SU-DHL-6 (cell line): ENCODE measurements at regions not wholly inside any gene's neighbourhood (a gene's known extent, or its start where the extent isn't known, plus 50 kb on each side); places are given as distances from the start of the nearest gene placed in this dataset.
"Not testable (repeated sequence)": the region's sequence is repeated elsewhere in the genome, so short reads cannot be mapped to it uniquely, and the experiment has no call there.

Source experiments
- H2AFZ ChIP-seq: fragments of 200-600 bp; sonication (generic); 2 replicates; pipeline ENCODE4 v1.6.1; 2014; ENCODE audit warnings: low read depth, mild to moderate bottlenecking, moderate library complexity, mixed read lengths, antibody characterized with exemption, low read length; ENCODE audit not compliant: severe bottlenecking
- H3F3A ChIP-seq: fragments of 200-600 bp; shearing (Covaris generic); 2 replicates; pipeline ENCODE4 v1.6.0; 2016; ENCODE audit warnings: antibody characterized with exemption, mild to moderate bottlenecking; ENCODE audit not compliant: insufficient read depth
- H3K27ac ChIP-seq: fragments of 200-600 bp; sonication (generic); 2 replicates; pipeline ENCODE4 v1.5.1; 2016; ENCODE audit warnings: low read depth, mild to moderate bottlenecking, low read length, moderate library complexity, mixed read lengths
- H3K27me3 ChIP-seq: fragments of 200-600 bp; sonication (generic), shearing (Covaris generic); 2 replicates; pipeline ENCODE4 v1.6.0; 2014; ENCODE audit warnings: mild to moderate bottlenecking, low read length
- H3K36me3 ChIP-seq: fragments of 200-600 bp; sonication (generic); 2 replicates; pipeline ENCODE4 v1.6.1; 2014; ENCODE audit warnings: mild to moderate bottlenecking, low read length, mixed read lengths
- H3K4me2 ChIP-seq: fragments of 300-600, 200-600 bp; shearing (Covaris generic), sonication (generic); 2 replicates; pipeline ENCODE4 v1.6.0; 2014; ENCODE audit warnings: low read length, low read depth, mild to moderate bottlenecking; ENCODE audit not compliant: poor library complexity, severe bottlenecking
- H3K4me3 ChIP-seq: fragments of 200-600 bp; sonication (generic); 2 replicates; pipeline ENCODE4 v1.5.1; 2014; ENCODE audit warnings: antibody characterized with exemption, low read length, mild to moderate bottlenecking, mixed read lengths; ENCODE audit not compliant: insufficient read depth, poor library complexity, severe bottlenecking
- H3K79me2 ChIP-seq: fragments of 200-600 bp; sonication (generic); 2 replicates; pipeline ENCODE4 v1.6.1; 2014; ENCODE audit warnings: mild to moderate bottlenecking, low read length, moderate library complexity; ENCODE audit not compliant: insufficient read depth
- H3K9ac ChIP-seq: fragments of 200-600 bp; sonication (generic); 2 replicates; pipeline ENCODE4 v1.7.0; 2014; ENCODE audit warnings: mild to moderate bottlenecking, low read length
- H3K9me2 ChIP-seq: fragments of 200-600 bp; sonication (generic); replicated peaks from 2 replicates; pipeline ENCODE4 v1.6.1; 2014; ENCODE audit warnings: low read length; ENCODE audit not compliant: insufficient read depth
- H3K9me3 ChIP-seq: fragments of 200-600 bp; sonication (generic); 2 replicates; pipeline ENCODE4 v1.6.1; 2014; ENCODE audit warnings: low read length, mixed read lengths; ENCODE audit not compliant: insufficient read depth
- H4K20me1 ChIP-seq: fragments of 200-600 bp; sonication (generic); 2 replicates; pipeline ENCODE4 v1.6.1; 2014; ENCODE audit warnings: low read depth, mild to moderate bottlenecking, antibody characterized with exemption, low read length, moderate library complexity, mixed read lengths
- EZH2phosphoT487 ChIP-seq: fragments of 200-600 bp; sonication (generic), shearing (Covaris generic); conservative IDR thresholded peaks from 2 replicates; pipeline ENCODE4 v1.6.1; 2018; ENCODE audit warnings: mild to moderate bottlenecking, antibody characterized with exemption, low read length, moderate library complexity, mixed read lengths
- TF ChIP-seq, protein P1 (sequence below): fragments of 200-600 bp; sonication (generic); IDR thresholded peaks from one replicate; pipeline ENCODE4 v1.5.1; 2017; ENCODE audit warnings: antibody characterized with exemption, mild to moderate bottlenecking, low read length, moderate library complexity; ENCODE audit not compliant: insufficient read depth, poor library complexity, severe bottlenecking

- H3F3A ChIP-seq, result no peaks in the 10 kb centered on the region
- no peak overlapping the region for H2AFZ ChIP-seq
- H3K9me2 ChIP-seq, result no peaks in the 10 kb centered on the region
- no peak for TF ChIP-seq EZH2phosphoT487
- TF ChIP-seq, protein P1, sequence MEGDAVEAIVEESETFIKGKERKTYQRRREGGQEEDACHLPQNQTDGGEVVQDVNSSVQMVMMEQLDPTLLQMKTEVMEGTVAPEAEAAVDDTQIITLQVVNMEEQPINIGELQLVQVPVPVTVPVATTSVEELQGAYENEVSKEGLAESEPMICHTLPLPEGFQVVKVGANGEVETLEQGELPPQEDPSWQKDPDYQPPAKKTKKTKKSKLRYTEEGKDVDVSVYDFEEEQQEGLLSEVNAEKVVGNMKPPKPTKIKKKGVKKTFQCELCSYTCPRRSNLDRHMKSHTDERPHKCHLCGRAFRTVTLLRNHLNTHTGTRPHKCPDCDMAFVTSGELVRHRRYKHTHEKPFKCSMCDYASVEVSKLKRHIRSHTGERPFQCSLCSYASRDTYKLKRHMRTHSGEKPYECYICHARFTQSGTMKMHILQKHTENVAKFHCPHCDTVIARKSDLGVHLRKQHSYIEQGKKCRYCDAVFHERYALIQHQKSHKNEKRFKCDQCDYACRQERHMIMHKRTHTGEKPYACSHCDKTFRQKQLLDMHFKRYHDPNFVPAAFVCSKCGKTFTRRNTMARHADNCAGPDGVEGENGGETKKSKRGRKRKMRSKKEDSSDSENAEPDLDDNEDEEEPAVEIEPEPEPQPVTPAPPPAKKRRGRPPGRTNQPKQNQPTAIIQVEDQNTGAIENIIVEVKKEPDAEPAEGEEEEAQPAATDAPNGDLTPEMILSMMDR, result no peak
- H3K79me2 ChIP-seq, result no peaks in the 10 kb centered on the region
- no peak overlapping the region for H3K9ac ChIP-seq
- H3K9me3 ChIP-seq, result no peaks in the 10 kb centered on the region
- H3K4me2 ChIP-seq, result no peak overlapping the region
- no peaks in the 10 kb centered on the region for H4K20me1 ChIP-seq
- H3K4me3 ChIP-seq, result no peak overlapping the region
- no peaks in the 10 kb centered on the region for H3K27me3 ChIP-seq
- no peaks in the 10 kb centered on the region for H3K36me3 ChIP-seq
- no peak overlapping the region for H3K27ac ChIP-seq
Measured at GRCh38 chr3:125683067-125683829, 88.0 kb upstream of the OSBPL11 start.

DNA sequence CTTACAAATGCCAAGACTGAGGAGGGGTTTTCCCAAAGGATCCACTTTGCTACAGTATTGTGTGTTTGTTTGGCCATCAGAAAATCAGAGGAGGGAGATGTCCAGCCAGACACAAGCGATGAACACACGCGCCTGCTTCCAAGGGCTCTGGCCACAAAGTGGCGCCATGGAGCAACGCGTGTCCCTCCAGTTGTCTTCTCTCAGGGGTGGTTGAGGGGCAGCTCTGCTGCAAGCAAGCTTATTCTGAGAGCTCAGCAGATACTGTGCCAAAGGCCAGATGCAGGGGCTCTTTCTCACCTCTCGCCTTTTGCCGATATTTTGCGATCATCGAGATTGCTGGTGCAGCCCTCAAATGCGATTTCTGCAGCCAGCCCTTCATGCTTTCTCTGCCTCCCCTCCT is 88.9 kb upstream of the OSBPL11 start:
- no peaks in the 10 kb centered on the region for H3K27me3 ChIP-seq
- no peaks in the 10 kb centered on the region for H3K36me3 ChIP-seq
- no peak for TF ChIP-seq EZH2phosphoT487
- TF ChIP-seq, protein P1, result no peak
- no peak overlapping the region for H3K4me2 ChIP-seq
- H3K9me3 ChIP-seq, result no peaks in the 10 kb centered on the region
- H3K9me2 ChIP-seq, result no peaks in the 10 kb centered on the region
- no peaks in the 10 kb centered on the region for H3F3A ChIP-seq
- no peak overlapping the region for H3K9ac ChIP-seq
- H3K27ac ChIP-seq, result no peak overlapping the region
- H4K20me1 ChIP-seq, result no peaks in the 10 kb centered on the region
- no peak overlapping the region for H3K4me3 ChIP-seq
- no peaks in the 10 kb centered on the region for H3K79me2 ChIP-seq
- no peak overlapping the region for H2AFZ ChIP-seq

GRCh38 chr3:125685741-125686140 is 90.4 kb upstream of the OSBPL11 start:
- not testable (repeated sequence) for H4K20me1 ChIP-seq, H3K9me2 ChIP-seq, H3K79me2 ChIP-seq, H3K4me2 ChIP-seq, H3K27me3 ChIP-seq, H2AFZ ChIP-seq, H3F3A ChIP-seq, H3K27ac ChIP-seq, H3K9ac ChIP-seq, H3K36me3 ChIP-seq, H3K9me3 ChIP-seq, H3K4me3 ChIP-seq

GRCh38 chr3:125692361-125692760 is 97.1 kb upstream of the OSBPL11 start:
- H3K36me3 ChIP-seq, result no peaks in the 10 kb centered on the region
- no peaks in the 10 kb centered on the region for H3K9me2 ChIP-seq
- H3F3A ChIP-seq, result no peaks in the 10 kb centered on the region
- H3K27me3 ChIP-seq, result no peaks in the 10 kb centered on the region
- no peaks in the 10 kb centered on the region for H4K20me1 ChIP-seq
- H3K9me3 ChIP-seq, result no peaks in the 10 kb centered on the region
- H3K4me3 ChIP-seq, result no peak overlapping the region
- no peak overlapping the region for H3K4me2 ChIP-seq
- H2AFZ ChIP-seq, result no peak overlapping the region
- TF ChIP-seq EZH2phosphoT487, result no peak
- TF ChIP-seq, protein P1, result no peak
- H3K79me2 ChIP-seq, result no peaks in the 10 kb centered on the region
- no peak overlapping the region for H3K27ac ChIP-seq
- no peak overlapping the region for H3K9ac ChIP-seq
